AG20443 (cell line): ENCODE measurements at regions not wholly inside any gene's neighbourhood (a gene's known extent, or its start where the extent isn't known, plus 50 kb on each side); places are given as distances from the start of the nearest gene placed in this dataset.

ENCODE experiments used
- DNase-seq: peaks from one replicate; pipeline ENCODE4 v3.0.0; 2012; ENCODE audit warnings: low spot score, mixed read lengths

DNA sequence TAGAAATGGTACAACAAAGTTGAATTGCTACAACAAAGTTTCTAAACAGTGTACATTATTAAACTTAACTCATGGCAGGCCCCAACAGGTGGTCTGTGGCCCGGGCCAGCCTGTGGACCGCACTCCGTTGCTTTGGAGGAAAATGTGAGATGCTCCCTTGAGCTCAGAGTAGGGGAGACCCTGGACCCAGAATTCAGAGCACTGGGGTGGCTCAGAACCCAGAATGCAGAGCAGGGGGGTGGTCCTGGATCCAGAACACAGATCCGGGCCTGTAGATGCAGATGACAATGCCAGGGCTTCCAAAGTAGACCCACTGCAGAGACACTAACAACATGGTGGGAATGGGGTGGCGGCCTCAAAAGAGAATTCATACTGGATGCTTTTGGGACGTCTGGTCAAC, 311.0 kb downstream of the NDUFA10 start:
- DNase-seq = no peak

DNA sequence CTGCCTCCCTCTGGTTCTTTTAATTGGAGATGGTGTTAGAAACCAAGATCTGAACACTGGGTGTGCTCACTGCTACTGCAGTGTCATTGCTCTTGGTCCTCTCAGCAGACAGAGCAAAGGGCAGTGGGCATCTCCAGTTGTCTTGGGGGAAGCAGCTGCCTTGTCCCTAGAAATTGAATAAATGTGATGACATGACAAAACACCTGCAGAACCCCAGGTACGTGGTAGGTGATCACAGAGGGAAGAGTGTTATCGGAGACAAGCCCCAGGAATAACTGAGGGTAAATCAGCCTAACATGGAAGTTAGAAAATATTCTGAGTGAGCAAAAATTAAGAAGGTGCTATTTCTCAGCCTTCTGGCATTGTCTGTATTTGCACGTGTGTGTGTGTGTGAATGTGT, 311.9 kb upstream of the HDAC4 start:
- no peak for DNase-seq

GRCh38 chr2:239711911-239712570, 311.2 kb upstream of the HDAC4 start:
- no peak for DNase-seq

- no peak for DNase-seq
Measured at GRCh38 chr2:239710953-239711861, 310.4 kb upstream of the HDAC4 start.

DNA sequence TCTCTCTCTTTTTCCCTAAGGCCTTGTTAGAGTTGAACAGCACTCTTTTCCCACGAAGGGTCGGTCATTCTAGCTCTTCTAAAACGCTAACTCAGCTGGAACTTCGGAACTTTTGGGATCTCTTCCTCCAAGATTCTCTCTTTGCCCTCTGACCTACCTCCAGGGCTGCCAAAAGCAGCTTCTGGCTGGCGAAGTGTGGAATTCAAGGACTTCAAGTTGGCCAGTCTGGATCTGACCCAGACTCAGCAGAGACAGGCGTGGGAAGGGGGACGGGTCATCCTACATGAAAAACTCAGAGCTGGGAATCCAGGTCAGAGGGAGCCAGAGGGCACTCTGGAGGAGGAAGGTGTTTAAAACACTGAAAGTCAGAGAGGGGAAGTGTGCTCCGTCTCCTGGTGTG, 305.5 kb upstream of the HDAC4 start:
- DNase-seq = no peak

DNA sequence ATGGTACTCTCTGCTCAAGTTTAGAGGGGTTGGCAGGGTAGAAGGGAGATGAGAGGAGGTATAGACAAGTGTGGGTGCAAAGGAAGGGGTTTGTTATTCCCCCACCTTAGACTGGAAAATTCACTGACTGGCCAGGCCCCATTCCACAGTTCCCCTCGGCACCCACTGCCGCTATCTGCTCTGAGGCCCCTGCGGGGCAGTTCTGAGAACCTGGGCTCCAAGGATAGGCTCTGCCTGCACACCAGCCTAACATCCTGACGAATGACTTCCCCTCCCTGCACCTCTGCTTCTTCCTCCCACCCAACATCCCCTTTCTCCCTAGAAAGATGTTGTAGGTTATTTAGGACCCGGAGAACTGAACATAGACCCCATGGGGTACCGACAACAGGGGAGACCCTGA, 303.9 kb upstream of the HDAC4 start:
- DNase-seq = no peak

DNA sequence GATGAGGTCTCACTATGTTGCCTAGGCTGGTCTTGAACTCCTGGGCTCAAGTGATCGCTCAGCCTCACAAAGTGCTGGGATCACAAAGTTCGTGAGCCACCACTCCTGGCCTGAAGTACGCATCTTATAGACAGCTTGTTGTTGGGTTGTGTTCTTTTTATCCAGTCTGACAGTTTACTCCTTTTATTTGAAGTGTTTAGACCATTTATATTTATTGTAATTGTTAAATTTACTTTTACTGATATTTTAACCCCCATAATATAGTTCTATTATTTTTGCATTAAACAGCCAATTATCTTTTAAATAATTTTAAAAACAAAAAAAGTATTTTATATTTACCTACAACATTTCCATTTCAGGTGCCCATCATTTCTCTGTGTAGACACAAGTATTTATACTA, 303.0 kb upstream of the HDAC4 start:
- DNase-seq = no peak

GRCh38 chr2:239700686-239701345, 300.0 kb upstream of the HDAC4 start:
- no peak for DNase-seq

DNA sequence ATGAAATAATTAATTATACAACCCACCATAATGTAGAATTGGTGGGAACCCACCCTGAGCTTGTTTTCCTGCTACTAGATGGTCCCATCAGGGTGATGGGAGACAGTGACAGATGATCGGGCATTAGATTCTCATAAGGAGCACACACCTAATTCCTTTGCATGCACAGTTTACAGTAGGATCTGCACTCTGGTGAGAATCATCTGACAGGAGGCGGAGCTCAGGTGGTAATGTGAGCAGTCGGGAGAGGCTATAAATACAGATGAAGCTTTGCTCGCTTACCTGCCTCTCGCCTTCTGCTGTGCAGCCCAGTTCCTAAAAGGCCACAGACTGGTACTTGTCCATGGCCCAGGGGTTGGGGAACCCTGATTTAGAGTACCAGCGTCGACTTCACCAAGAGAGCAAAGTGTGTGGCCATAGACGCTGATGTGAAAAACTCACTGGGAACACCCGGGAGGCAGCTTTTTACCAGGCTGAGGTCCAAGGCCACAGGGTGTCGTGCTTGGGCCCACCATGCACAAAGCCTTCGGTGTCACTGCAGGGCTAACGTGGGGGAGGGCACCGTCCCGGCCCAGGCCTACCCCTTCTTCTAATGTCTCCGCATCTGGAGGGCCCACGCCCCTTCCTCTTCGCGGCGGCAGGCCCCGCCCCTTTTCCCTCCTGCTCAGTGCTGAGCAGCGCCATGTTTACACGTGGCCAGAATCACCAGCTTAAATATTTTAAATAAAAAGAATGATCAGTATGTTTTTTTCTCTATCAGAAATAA, 296.8 kb upstream of the HDAC4 start:
- no peak for DNase-seq

- no peak for DNase-seq
Measured at GRCh38 chr2:239696559-239697207, 295.9 kb upstream of the HDAC4 start.

GRCh38 chr2:239695728-239696240, 295.0 kb upstream of the HDAC4 start:
- no peak for DNase-seq

GRCh38 chr2:239695106-239695727, 294.4 kb upstream of the HDAC4 start:
- no peak for DNase-seq

DNA sequence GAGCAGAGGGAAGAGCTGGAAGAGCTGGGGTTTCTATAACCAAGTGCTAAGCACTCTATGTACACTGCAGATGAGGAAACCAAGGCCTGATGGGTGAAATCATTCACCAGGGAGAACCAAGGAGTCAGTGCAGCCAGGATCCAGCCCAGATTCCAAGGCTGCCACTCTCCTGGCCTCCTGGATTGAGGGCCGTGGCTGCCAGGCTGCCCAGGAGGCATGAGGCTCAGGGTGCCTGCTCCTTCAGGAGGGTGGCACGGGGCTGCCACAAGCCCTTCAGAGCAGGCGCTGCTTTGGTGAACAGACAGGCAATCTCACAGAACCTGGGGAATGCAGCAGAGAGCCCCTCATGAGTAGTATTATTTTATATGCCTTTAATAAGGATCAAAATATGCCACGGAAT, 293.7 kb upstream of the HDAC4 start:
- DNase-seq = no peak

GRCh38 chr2:239693761-239694415, 293.1 kb upstream of the HDAC4 start:
- no peak for DNase-seq

- no peak for DNase-seq
Measured at GRCh38 chr2:239693330-239693729, 292.5 kb upstream of the HDAC4 start.

- no peak for DNase-seq
Measured at GRCh38 chr2:239692919-239693318, 292.1 kb upstream of the HDAC4 start.

- DNase-seq = no peak
Measured at GRCh38 chr2:239692362-239692851, 291.6 kb upstream of the HDAC4 start.

DNA sequence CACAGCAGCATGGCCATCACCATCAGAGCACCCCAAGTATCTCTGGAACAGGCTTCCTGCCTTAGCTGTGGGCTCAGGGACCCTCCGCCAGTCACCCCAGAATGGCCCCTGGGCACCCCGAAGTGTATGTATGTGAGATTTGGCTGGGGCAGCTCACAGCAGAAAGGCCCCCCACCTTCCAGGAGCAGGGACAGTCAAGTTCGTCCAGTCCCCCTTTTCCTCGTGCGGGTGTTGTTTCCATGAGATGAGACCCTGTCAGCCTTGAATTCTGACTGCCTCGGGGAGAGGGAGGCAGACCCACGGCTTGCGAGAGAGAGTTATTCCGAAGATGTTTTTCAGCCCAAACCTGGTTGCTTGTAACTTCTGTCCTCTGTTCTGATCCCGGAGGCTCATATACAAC, 290.9 kb upstream of the HDAC4 start:
- no peak for DNase-seq

DNA sequence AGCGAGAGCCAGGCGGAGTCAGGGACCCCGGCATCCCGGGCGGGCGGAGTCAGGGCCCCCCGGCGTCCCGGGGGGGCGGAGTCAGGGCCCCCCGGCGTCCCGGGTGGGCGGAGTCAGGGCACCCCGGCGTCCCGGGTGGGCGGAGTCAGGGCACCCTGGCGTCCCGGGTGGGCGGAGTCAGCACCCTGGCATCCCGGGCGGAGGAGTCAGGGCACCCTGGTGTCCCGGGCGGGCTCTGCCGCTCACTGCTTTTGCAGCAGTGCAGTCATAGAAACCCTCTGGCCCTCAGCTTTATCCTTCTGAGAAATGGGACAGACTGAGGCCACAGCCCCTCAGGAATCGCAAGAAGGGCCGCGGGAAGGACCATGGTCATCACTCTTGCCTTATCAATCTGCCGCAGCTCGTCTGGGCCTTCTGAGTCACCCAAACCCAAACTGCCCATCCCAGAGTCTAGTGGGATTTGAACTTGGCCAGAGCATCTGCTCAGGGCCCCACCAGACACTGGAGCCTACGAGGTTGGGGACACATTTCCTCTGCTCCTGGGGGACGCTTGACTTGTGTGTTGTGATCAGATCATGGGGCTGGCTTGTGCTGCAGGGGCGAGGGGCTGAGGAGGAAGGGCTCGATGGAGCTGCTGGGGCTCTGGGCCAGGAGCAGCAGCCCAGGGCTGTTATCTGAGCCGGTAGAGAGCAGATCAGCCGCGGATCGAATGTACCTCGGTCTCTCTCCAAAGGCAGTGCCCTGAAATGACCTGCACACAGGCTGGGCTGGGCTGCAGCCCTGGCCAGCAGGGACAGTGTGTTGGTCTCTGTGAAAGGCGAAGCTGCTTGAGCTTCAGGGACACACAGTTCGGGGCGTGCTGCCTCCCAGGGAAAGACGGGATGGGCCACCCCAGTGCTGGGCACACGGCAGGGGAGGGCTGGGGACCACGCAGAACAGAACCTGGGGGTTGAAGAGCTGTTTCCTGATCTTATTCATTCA, 290.1 kb upstream of the HDAC4 start:
- DNase-seq = no peak
